GM19463 (cell line): ENCODE measurements at regions not wholly inside any gene's neighbourhood (a gene's known extent, or its start where the extent isn't known, plus 50 kb on each side); places are given as distances from the start of the nearest gene placed in this dataset.

Experiments used
- ATAC-seq: cut with Tn5 transposase; IDR thresholded peaks from one replicate; pipeline ENCODE4 v1.9.1; 2021; ENCODE audit warnings: mild to moderate bottlenecking, moderate library complexity; ENCODE audit not compliant: unreplicated experiment

GRCh38 chr3:61311044-61311443, 59.8 kb upstream of the FHIT start:
- ATAC-seq = no peak

GRCh38 chr3:61315871-61316270, 64.6 kb upstream of the FHIT start:
- no peak for ATAC-seq

GRCh38 chr3:61323094-61323493, 71.8 kb upstream of the FHIT start:
- ATAC-seq = no peak

GRCh38 chr3:61331929-61332552, 80.8 kb upstream of the FHIT start:
- ATAC-seq = no peak

GRCh38 chr3:61333192-61333961, 82.1 kb upstream of the FHIT start:
- ATAC-seq = no peak

- ATAC-seq = no peak
Observed at GRCh38 chr3:61334783-61335182, 83.5 kb upstream of the FHIT start.

GRCh38 chr3:61340931-61341461, 89.7 kb upstream of the FHIT start:
- ATAC-seq = no peak

- no peak for ATAC-seq
Observed at GRCh38 chr3:61343543-61343942, 92.3 kb upstream of the FHIT start.

GRCh38 chr3:61345020-61345419, 93.8 kb upstream of the FHIT start:
- ATAC-seq = no peak

GRCh38 chr3:61347981-61348380, 96.7 kb upstream of the FHIT start:
- no peak for ATAC-seq

- no peak for ATAC-seq
Observed at GRCh38 chr3:61349717-61350116, 98.5 kb upstream of the FHIT start.

GRCh38 chr3:61350782-61351309, 99.6 kb upstream of the FHIT start:
- no peak for ATAC-seq

- no peak for ATAC-seq
Observed at GRCh38 chr3:61352306-61352705, 101.1 kb upstream of the FHIT start.

- ATAC-seq = no peak
Observed at GRCh38 chr3:61353382-61353781, 102.1 kb upstream of the FHIT start.

- ATAC-seq = no peak
Observed at GRCh38 chr3:61354604-61355003, 103.4 kb upstream of the FHIT start.

- no peak for ATAC-seq
Observed at GRCh38 chr3:61356685-61357084, 105.4 kb upstream of the FHIT start.

- no peak for ATAC-seq
Observed at GRCh38 chr3:61357902-61358301, 106.7 kb upstream of the FHIT start.

- peak; percentile 100 for ATAC-seq
Observed at GRCh38 chr3:61358364-61358763, 107.1 kb upstream of the FHIT start.

GRCh38 chr3:61360297-61360965, 109.2 kb upstream of the FHIT start:
- no peak for ATAC-seq

- ATAC-seq = no peak
Observed at GRCh38 chr3:61369678-61370077, 118.4 kb upstream of the FHIT start.

GRCh38 chr3:61371123-61371522, 119.9 kb upstream of the FHIT start:
- ATAC-seq = peak; percentile 58

GRCh38 chr3:61372723-61373122, 121.5 kb upstream of the FHIT start:
- no peak for ATAC-seq
